ENCODE measurements at regions not wholly inside any gene's neighbourhood (a gene's known extent, or its start where the extent isn't known, plus 50 kb on each side); places are given as distances from the start of the nearest gene placed in this dataset.

GRCh38 chr15:77698481-77698880 lies 65.8 kb upstream of the LINGO1 start:
- H3K36me3 Mint-ChIP-seq (ENCODE audit: insufficient read depth) = peaks cover 1% of the 10 kb centered on the region
- peaks cover 15% of the 10 kb centered on the region for H3K27me3 Mint-ChIP-seq
- no peak overlapping the region for H3K27ac Mint-ChIP-seq (ENCODE audit: low read depth)

GRCh38 chr15:77697893-77698292 lies 65.2 kb upstream of the LINGO1 start:
- no peaks in the 10 kb centered on the region for H3K9me3 Mint-ChIP-seq
- peaks cover 1% of the 10 kb centered on the region for H3K36me3 Mint-ChIP-seq (ENCODE audit: insufficient read depth)
- no peak overlapping the region for H3K4me3 Mint-ChIP-seq
- H3K4me1 Mint-ChIP-seq = no peaks in the 10 kb centered on the region
- peaks cover 21% of the 10 kb centered on the region for H3K27me3 Mint-ChIP-seq
- no peak for ATAC-seq (replicated peaks; ENCODE audit: extremely low read depth, poor library complexity, severe bottlenecking)
- no peak overlapping the region for H3K27ac Mint-ChIP-seq (ENCODE audit: low read depth)
- DNase-seq (ENCODE audit: low spot score in 2 of 2) = no peak

More at GRCh38 chr15:77698481-77698880, 65.8 kb upstream of the LINGO1 start:
- H3K4me3 Mint-ChIP-seq = no peak overlapping the region
- no peaks in the 10 kb centered on the region for H3K4me1 Mint-ChIP-seq
- DNase-seq (ENCODE audit: low spot score in 2 of 2) (no peak), ATAC-seq (replicated peaks; ENCODE audit: extremely low read depth, poor library complexity, severe bottlenecking) (no peak)
- H3K9me3 Mint-ChIP-seq = no peaks in the 10 kb centered on the region

DNA sequence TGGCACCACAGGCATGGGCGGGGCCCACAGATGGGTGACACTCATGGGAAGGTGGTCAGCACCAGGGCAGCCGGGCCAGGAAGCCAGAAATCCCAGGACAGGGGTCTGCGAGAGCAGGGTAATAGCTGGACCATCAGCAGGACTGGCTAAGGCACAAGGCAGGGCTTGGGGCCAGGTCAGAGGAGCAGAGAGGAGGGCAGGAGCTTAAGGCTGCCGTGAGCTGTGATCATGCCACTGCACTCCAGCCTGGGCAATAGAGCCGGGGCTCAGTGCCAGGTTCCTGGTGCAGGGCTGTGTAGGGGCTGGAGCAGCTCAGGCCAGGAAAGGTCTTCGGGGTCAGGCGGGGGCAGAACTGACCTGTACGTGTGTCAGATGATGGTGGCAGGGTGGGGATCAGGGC lies 64.2 kb upstream of the LINGO1 start:
- Mint-ChIP-seq H3K4me1 (no peaks in the 10 kb centered on the region), H3K36me3 (ENCODE audit: insufficient read depth) (peaks cover 1% of the 10 kb centered on the region), H3K4me3 (no peak overlapping the region), H3K27me3 (peaks cover 31% of the 10 kb centered on the region), H3K9me3 (no peaks in the 10 kb centered on the region), H3K27ac (ENCODE audit: low read depth) (no peak overlapping the region)
- no peak for DNase-seq (ENCODE audit: low spot score in 2 of 2)
- no peak for ATAC-seq (replicated peaks; ENCODE audit: extremely low read depth, poor library complexity, severe bottlenecking)

GRCh38 chr15:77695961-77696582 lies 63.4 kb upstream of the LINGO1 start:
- peaks cover 39% of the 10 kb centered on the region for H3K27me3 Mint-ChIP-seq
- H3K27ac Mint-ChIP-seq (ENCODE audit: low read depth) = no peak overlapping the region
- H3K9me3 Mint-ChIP-seq = no peaks in the 10 kb centered on the region
- H3K4me1 Mint-ChIP-seq = no peaks in the 10 kb centered on the region
- peaks cover 1% of the 10 kb centered on the region for H3K36me3 Mint-ChIP-seq (ENCODE audit: insufficient read depth)
- no peak for DNase-seq (ENCODE audit: low spot score in 2 of 2)
- H3K4me3 Mint-ChIP-seq = no peak overlapping the region
- ATAC-seq (replicated peaks; ENCODE audit: extremely low read depth, poor library complexity, severe bottlenecking) = no peak

GRCh38 chr15:77695548-77695947 lies 62.8 kb upstream of the LINGO1 start:
- Mint-ChIP-seq H3K4me1 (no peaks in the 10 kb centered on the region), H3K27ac (ENCODE audit: low read depth) (no peak overlapping the region), H3K36me3 (ENCODE audit: insufficient read depth) (peaks cover 1% of the 10 kb centered on the region), H3K27me3 (peaks cover 44% of the 10 kb centered on the region), H3K9me3 (no peaks in the 10 kb centered on the region), H3K4me3 (no peak overlapping the region)
- ATAC-seq (replicated peaks; ENCODE audit: extremely low read depth, poor library complexity, severe bottlenecking) (no peak), DNase-seq (ENCODE audit: low spot score in 2 of 2) (no peak)

- no peak overlapping the region for H3K4me3 Mint-ChIP-seq
- no peak for ATAC-seq (replicated peaks; ENCODE audit: extremely low read depth, poor library complexity, severe bottlenecking)
- DNase-seq (ENCODE audit: low spot score in 2 of 2) = no peak
- no peaks in the 10 kb centered on the region for H3K9me3 Mint-ChIP-seq
- no peak overlapping the region for H3K27ac Mint-ChIP-seq (ENCODE audit: low read depth)
- H3K27me3 Mint-ChIP-seq = peaks cover 64% of the 10 kb centered on the region
- peaks cover 1% of the 10 kb centered on the region for H3K36me3 Mint-ChIP-seq (ENCODE audit: insufficient read depth)
- no peaks in the 10 kb centered on the region for H3K4me1 Mint-ChIP-seq
Measured at GRCh38 chr15:77693576-77693975, 60.9 kb upstream of the LINGO1 start.

- DNase-seq (ENCODE audit: low spot score in 2 of 2) (no peak), ATAC-seq (replicated peaks; ENCODE audit: extremely low read depth, poor library complexity, severe bottlenecking) (no peak)
Measured at GRCh38 chr15:77692614-77693013, 59.9 kb upstream of the LINGO1 start.

DNA sequence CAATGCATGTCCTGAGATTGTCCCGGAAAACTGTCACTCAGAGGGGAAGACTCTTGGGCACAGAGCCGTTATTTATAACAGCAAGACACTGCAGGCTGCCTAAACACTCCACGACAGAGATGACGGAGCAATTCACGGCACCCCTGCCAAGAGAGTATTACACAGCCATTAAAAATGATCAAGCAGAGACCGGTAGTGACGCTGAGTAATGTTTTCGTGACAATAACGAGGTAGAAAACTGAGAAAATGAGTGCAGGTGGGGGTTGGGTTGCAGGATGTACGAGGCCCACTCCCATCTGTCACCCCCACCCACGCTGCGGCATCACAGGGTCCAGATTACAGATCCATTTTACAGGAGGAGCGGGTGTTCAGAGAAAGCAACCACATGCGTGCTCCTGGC lies 58.9 kb upstream of the LINGO1 start:
- H3K27me3 Mint-ChIP-seq = peaks cover 81% of the 10 kb centered on the region
- ATAC-seq (replicated peaks; ENCODE audit: extremely low read depth, poor library complexity, severe bottlenecking) = no peak
- H3K27ac Mint-ChIP-seq (ENCODE audit: low read depth) = no peak overlapping the region
- no peak overlapping the region for H3K4me3 Mint-ChIP-seq
- no peaks in the 10 kb centered on the region for H3K9me3 Mint-ChIP-seq
- H3K4me1 Mint-ChIP-seq = no peaks in the 10 kb centered on the region
- no peak for DNase-seq (ENCODE audit: low spot score in 2 of 2)
- no peaks in the 10 kb centered on the region for H3K36me3 Mint-ChIP-seq (ENCODE audit: insufficient read depth)

More at GRCh38 chr15:77692614-77693013, 59.9 kb upstream of the LINGO1 start:
- Mint-ChIP-seq H3K27me3 (peaks cover 71% of the 10 kb centered on the region), H3K36me3 (ENCODE audit: insufficient read depth) (no peaks in the 10 kb centered on the region), H3K4me1 (no peaks in the 10 kb centered on the region), H3K27ac (ENCODE audit: low read depth) (no peak overlapping the region), H3K9me3 (no peaks in the 10 kb centered on the region), H3K4me3 (no peak overlapping the region)

GRCh38 chr15:77689821-77690220 lies 57.1 kb upstream of the LINGO1 start:
- no peaks in the 10 kb centered on the region for H3K36me3 Mint-ChIP-seq (ENCODE audit: insufficient read depth)

DNA sequence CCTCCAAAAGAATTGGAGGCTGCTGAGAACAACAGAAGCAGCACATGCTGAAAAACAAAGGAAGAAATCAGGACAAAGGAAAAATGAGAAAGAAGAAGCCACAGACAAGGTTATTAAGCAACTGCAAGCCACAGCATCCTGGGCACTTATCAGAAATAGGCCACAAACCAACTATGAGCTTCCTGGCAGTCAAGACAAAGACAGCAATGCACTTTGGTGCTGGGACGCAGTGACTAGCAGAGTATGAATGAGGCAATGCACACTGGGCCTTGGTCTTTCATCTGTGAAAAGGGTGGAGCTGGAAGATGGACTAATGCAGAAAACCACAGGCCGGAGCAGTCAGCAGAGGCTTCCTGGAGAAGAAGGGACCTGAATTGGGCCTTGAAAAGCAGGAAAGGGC lies 56.0 kb upstream of the LINGO1 start:
- Mint-ChIP-seq H3K36me3 (ENCODE audit: insufficient read depth) (no peaks in the 10 kb centered on the region), H3K4me3 (no peak overlapping the region), H3K27ac (ENCODE audit: low read depth) (no peak overlapping the region), H3K9me3 (no peaks in the 10 kb centered on the region), H3K4me1 (no peaks in the 10 kb centered on the region), H3K27me3 (peaks cover 80% of the 10 kb centered on the region)
- DNase-seq (ENCODE audit: low spot score in 2 of 2) (no peak), ATAC-seq (replicated peaks; ENCODE audit: extremely low read depth, poor library complexity, severe bottlenecking) (no peak)

More at GRCh38 chr15:77689821-77690220, 57.1 kb upstream of the LINGO1 start:
- Mint-ChIP-seq H3K27ac (ENCODE audit: low read depth) (no peak overlapping the region), H3K4me3 (no peak overlapping the region), H3K27me3 (peaks cover 84% of the 10 kb centered on the region), H3K9me3 (no peaks in the 10 kb centered on the region), H3K4me1 (no peaks in the 10 kb centered on the region)
- ATAC-seq (replicated peaks; ENCODE audit: extremely low read depth, poor library complexity, severe bottlenecking) = no peak
- DNase-seq (ENCODE audit: low spot score in 2 of 2) = no peak

DNA sequence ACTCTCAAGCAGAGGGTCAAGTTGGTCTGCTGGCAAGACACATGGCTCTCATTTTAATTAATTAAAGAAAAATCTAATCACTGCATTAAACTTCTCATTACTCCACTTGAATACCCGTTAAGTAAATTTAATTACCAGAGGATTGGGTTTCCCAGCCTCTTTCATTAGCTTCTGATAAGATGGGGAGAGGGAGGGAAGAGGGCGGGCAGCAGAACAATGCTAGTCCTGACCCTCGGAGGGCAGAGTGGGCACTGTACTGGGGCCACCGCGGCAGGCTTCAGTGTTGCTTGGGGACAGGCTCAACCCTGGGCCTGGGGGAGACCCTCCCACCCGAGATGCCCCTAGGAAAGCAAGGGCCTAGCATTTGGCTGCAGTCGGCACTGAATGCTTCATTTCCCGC lies 55.6 kb upstream of the LINGO1 start:
- Mint-ChIP-seq H3K36me3 (ENCODE audit: insufficient read depth) (no peaks in the 10 kb centered on the region), H3K4me1 (no peaks in the 10 kb centered on the region), H3K27me3 (peaks cover 80% of the 10 kb centered on the region), H3K9me3 (no peaks in the 10 kb centered on the region), H3K4me3 (no peak overlapping the region), H3K27ac (ENCODE audit: low read depth) (no peak overlapping the region)
- DNase-seq (ENCODE audit: low spot score in 2 of 2) = no peak
- ATAC-seq (replicated peaks; ENCODE audit: extremely low read depth, poor library complexity, severe bottlenecking) = no peak

- ATAC-seq (replicated peaks; ENCODE audit: extremely low read depth, poor library complexity, severe bottlenecking) (no peak), DNase-seq (ENCODE audit: low spot score in 2 of 2) (no peak)
- Mint-ChIP-seq H3K9me3 (no peaks in the 10 kb centered on the region), H3K4me3 (no peak overlapping the region), H3K27ac (ENCODE audit: low read depth) (no peak overlapping the region), H3K36me3 (ENCODE audit: insufficient read depth) (no peaks in the 10 kb centered on the region), H3K4me1 (no peaks in the 10 kb centered on the region), H3K27me3 (peaks cover 80% of the 10 kb centered on the region)
Measured at GRCh38 chr15:77685082-77685815, 52.5 kb upstream of the LINGO1 start.

DNA sequence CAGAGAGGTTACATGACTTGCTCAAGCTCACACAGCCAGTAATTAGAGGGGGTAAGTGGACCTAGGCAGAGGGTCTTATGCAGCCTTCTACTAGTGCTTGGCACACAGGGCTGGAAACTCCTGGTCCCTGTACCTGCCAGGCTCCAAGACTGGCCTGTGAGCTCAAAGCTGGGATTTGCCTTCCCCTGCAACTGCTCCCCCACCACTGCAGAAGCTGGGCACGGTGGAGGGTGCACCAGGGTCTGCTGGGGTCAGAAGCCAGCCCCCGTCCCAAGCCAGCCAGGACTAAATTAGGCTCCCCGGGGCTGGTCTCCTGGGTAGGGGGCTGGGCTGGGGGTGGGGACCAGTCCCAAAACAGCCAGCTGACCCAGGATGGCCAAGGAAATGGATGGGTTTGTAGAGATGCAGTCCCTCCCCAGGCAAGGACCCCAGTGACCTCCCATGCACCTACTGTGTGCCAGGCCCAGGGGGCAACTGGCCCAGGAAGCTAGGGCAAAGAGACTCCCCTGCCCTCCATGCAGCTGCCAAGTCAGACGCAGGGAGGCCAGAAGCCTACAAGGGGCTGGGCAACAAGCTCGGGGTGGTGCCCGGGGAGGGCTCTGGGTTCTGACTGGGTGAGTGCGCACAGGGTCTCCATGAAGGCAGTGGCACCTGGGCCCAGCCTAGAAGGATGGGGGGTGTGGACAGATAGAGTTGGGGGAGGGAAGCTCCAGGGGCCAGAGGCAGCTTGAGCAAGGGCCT lies 51.8 kb upstream of the LINGO1 start:
- peaks cover 80% of the 10 kb centered on the region for H3K27me3 Mint-ChIP-seq
- H3K4me3 Mint-ChIP-seq = no peak overlapping the region
- H3K4me1 Mint-ChIP-seq = no peaks in the 10 kb centered on the region
- ATAC-seq (replicated peaks; ENCODE audit: extremely low read depth, poor library complexity, severe bottlenecking) (no peak), DNase-seq (ENCODE audit: low spot score in 2 of 2) (no peak)
- H3K27ac Mint-ChIP-seq (ENCODE audit: low read depth) = no peak overlapping the region
- H3K36me3 Mint-ChIP-seq (ENCODE audit: insufficient read depth) = no peaks in the 10 kb centered on the region
- H3K9me3 Mint-ChIP-seq = no peaks in the 10 kb centered on the region
